NCI-H526 (cell line): ENCODE measurements at regions not wholly inside any gene's neighbourhood (a gene's known extent, or its start where the extent isn't known, plus 50 kb on each side); places are given as distances from the start of the nearest gene placed in this dataset.

Experiments used
- DNase-seq, 2 experiments: peaks; one replicate each; lab custom pipeline; 2025; lab: John Stamatoyannopoulos, UW

DNA sequence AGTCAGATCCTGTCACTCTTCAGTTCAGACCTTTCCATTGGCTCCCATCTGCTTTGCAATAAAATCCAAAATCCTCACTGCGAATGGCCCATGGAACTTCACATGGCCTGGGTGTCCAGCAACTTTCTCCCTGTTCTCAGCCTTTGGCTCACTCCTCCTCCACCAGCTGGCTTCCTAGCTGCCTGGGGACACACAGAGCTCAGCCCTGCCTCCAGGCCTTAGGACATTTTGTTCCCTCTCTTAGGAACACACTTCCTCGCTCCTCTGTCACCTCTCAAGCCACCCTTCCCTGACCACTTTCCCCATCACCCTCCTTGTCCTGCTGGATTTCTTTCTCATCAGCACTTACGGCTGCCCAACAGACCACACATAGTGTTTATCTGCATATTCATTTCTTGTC is 419.6 kb downstream of the MED13L start:
- no peak for DNase-seq

- DNase-seq: peak in 1 of 2 experiments; percentile 4
Observed at GRCh38 chr12:115857160-115857920, 420.2 kb downstream of the MED13L start.

- DNase-seq: no peak
Observed at GRCh38 chr12:115852054-115852453, 425.4 kb downstream of the MED13L start.

GRCh38 chr12:115850957-115851356 is 426.5 kb downstream of the MED13L start:
- DNase-seq: no peak

GRCh38 chr12:115849262-115849943 is 428.1 kb downstream of the MED13L start:
- no peak for DNase-seq

DNA sequence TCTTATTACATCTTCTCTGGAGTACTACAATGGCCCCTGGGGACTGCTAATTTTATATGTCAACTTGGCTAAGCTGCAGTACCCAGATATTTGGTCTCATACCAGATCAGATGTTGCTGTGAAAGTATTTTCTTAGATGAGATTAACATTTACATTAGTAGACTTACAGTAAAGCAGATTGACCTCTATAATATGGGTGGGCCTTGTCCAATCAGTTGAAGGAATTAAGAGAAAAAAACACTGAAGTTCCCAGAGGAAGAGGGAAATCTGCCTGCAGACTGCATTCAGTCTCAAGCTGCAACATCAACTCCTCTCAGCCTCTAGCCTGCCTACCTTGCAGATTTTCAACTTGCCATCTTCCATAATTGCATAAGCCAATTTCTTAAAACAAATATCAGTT is 430.1 kb downstream of the MED13L start:
- no peak for DNase-seq

- DNase-seq: no peak
Observed at GRCh38 chr12:115846516-115846915, 431.0 kb downstream of the MED13L start.

DNA sequence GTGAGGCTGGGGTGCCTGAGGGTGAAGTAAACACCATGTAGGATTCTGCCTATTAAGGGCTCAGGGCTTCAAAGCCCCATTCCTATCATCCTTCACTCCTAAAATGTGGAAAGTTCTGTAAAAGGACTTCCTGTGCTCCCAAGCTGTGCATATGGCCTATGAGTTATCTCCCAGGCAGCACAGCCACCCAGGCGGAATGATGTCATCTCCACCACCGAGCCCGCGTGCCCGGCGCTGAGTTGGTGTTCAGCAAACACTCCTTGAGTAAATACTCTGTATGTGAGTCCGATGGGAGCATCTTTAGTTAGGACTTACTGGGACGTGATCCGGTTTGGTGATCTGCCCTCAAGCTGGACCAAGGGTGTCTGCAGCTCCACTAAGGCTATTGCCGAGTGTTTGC is 437.3 kb downstream of the MED13L start:
- DNase-seq: no peak

DNA sequence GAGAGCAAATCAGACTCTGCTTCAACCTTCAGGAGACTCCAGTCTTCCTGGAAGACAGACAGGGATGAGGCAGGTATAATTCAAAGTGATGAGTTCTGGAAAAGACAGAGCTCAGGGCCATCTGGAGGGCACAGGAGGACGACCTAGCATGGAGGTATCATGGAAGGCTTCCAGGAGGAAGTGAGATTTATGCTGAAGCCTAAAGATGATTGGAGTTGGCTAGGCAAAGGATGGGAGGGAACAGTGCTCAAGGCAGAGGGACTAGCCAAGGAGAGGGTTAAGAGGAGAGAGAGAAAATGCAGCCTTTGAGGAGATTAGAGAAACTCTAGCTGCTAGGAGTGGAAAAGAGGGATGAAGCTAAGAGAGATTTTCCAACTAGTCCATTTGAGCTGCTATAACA is 438.5 kb downstream of the MED13L start:
- no peak for DNase-seq

DNA sequence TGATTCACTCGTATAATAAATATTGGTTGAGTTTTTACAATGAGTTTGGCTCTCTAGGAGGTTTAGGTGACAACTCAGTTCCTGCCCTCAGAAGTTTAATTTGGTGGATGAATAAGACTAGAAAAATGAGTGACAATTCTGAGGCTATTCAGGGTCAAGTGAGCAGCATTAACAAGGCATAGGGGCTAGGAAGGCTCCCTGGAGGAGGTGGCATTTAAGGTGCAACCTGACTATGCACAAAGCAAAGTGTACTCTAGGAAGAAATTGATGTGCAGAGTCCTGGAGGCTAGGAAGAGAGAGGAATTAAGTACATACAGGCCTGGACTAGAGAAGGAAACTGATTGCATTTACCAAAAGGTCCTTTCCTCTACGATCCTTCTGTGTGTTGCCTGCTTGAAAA is 440.3 kb downstream of the MED13L start:
- no peak for DNase-seq

DNA sequence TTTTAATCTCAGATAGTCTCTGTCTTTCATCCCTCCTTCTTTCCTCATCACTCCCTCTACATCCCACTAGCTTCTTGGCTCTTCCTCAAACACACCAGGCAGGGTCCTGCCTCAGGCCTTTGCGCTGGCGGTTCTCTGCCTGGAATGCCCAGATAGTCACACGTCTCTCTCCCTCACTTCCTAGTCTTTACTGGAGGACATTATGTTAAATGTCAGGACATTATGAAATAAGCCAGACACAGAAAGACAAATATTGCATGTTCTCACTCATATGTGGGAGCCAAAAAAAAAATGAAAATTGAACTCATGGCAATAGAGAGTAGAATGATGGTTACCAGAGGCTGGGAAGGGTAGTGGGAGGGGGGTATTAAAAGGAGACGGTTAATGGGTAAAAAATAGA is 442.0 kb downstream of the MED13L start:
- DNase-seq: no peak

DNA sequence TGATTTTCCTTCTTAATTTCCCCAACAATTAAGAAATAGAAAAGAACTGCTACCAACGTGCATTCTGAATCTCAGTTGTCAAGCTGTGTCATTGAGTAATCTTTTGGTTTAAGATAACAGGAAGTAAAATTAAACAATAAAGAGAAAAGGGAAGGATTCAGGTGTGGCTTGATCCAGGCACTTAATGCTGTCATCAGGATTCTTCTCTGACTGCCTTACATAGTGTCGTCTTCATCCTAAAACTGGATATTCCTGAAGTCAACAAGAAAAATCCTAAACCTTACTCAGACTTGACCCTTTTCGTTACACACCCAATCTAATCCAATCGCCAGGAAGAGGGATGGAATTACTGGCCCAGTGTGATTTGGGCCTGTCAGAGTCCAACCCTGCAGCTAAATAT is 443.8 kb downstream of the MED13L start:
- DNase-seq: no peak

DNA sequence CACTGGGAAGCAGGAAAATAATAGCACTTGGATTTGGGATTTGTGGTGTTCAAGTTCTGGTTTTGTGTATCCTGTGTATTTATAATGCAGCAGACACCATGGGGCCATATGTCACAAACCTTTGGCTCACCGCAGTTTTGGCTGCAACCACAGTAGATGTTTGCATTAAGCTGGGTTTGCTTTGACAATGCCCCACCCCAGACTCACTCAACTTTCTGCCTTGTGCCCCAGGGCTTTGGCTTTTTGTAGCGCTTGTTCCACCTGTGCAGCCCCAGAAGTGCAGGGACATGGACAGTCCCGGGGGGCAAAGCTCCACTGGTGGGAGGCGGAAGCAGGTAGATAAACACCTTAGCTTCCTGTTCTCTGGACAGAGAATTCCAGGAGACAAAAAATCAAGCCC is 446.9 kb downstream of the MED13L start:
- DNase-seq: no peak

DNA sequence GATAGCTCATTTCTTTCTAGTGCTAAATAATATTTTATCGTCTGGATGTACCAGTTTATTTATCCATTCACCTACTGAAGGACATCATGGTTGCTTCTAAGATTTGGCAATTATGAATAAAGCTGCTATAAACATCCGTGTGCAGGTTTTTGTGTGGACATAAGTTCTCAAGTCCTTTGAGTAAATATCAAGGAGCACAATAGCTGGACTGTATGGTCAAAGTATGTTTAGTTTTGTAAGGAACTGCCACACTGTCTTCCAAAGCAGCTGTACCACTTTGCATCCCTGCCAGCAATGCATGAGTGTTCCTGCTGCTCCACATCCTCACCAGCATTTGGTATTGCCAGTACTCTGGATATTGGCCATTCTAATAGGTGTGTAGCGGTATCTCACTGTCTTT is 447.4 kb downstream of the MED13L start:
- no peak for DNase-seq

- DNase-seq: no peak
Observed at GRCh38 chr12:115828168-115828567, 449.3 kb downstream of the MED13L start.

GRCh38 chr12:115824936-115825602 is 452.4 kb downstream of the MED13L start:
- DNase-seq: no peak

GRCh38 chr12:115823635-115824034 is 453.9 kb downstream of the MED13L start:
- DNase-seq: no peak

DNA sequence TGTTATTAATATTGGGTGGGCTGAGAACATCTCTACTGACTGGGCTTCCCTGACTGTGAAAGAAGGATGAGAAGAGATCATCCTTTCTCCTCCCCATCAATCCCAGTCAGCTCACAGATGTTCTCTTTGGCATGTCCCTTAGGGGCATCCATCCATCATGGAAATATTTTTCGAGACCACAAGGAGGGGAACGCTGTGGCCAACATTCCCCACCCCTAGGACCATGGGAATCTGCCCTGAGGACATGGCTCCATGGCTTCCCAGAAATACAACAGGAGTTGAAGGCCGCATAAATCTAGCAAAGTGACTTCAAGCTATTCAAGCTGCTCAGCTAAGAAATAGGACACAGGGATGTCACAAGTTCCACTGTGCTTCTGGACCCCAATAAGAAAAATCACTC is 456.8 kb downstream of the MED13L start:
- no peak for DNase-seq

GRCh38 chr12:115818973-115819372 is 458.5 kb downstream of the MED13L start:
- no peak for DNase-seq

DNA sequence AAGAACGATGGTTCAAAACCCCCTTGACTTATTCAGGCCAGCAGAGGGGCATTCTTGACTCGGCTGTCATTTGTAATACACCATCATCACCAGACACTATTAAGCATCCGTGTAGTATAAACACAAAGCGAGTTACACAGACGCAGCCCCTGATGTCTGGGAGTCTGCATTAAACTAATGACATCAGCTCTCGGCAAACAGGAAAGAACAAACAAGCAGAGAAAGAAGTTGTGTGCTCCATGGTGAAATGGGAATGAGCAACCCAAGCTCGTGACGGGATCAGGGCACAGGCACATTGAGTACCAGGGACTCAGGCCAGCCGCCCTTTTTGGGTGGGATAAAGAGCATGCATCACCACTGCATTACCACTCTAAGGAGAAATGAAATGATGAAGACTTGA is 460.1 kb downstream of the MED13L start:
- no peak for DNase-seq

- DNase-seq: no peak
Observed at GRCh38 chr12:115815924-115816323, 461.6 kb downstream of the MED13L start.

GRCh38 chr12:115813256-115813655 is 464.2 kb downstream of the MED13L start:
- DNase-seq: no peak

DNA sequence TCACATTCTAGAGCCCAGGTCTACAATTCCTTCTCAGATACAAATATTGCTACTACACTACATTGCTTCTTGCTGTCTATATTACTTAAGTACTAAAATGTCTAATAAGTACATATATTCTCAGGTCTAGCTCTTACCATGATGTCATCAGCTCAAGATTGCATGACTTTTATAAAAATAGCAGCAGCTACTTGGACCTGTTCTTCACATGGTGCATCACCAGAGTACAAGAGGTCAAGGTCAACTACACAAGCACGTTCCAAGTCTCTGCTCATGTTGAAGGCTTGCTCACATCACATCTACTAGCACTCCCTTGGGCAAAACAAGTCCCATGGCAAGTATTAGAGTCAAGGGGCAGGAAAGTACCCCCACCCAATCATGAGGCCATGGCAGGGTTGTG is 465.6 kb downstream of the MED13L start:
- DNase-seq: no peak
